Smooth muscle cell (in vitro differentiated cells): ENCODE measurements at regions not wholly inside any gene's neighbourhood (a gene's known extent, or its start where the extent isn't known, plus 50 kb on each side); places are given as distances from the start of the nearest gene placed in this dataset.

Experiments used
- DNase-seq: peaks from one replicate; lab custom pipeline; 2025; ENCODE audit not compliant: unreplicated experiment; lab: John Stamatoyannopoulos, UW
- H2AFZ ChIP-seq: fragments of 200-600 bp; sonication (generic); 2 replicates; pipeline ENCODE4 v1.6.0; 2016; ENCODE audit warnings: antibody characterized with exemption, low read depth, mild to moderate bottlenecking
- H3F3A ChIP-seq: fragments of 200-600 bp; sonication (generic); 2 replicates; pipeline ENCODE4 v1.6.0; 2017; ENCODE audit warnings: antibody characterized with exemption, low read depth
- H3K27ac ChIP-seq: fragments of 200-600 bp; sonication (generic); 2 replicates; pipeline ENCODE4 v1.5.1; 2016; ENCODE audit warnings: low read depth, mild to moderate bottlenecking
- H3K27me3 ChIP-seq: fragments of 200-600 bp; sonication (generic); 2 replicates; pipeline ENCODE4 v1.6.1; 2016; ENCODE audit warnings: low read depth, mild to moderate bottlenecking
- H3K36me3 ChIP-seq: fragments of 200-600 bp; sonication (generic); 2 replicates; pipeline ENCODE4 v1.5.1; 2016; ENCODE audit warnings: low read depth
- H3K4me1 ChIP-seq: fragments of 200-600 bp; sonication (generic); 2 replicates; pipeline ENCODE4 v1.5.1; 2016; ENCODE audit warnings: low read depth
- H3K4me2 ChIP-seq: fragments of 200-600 bp; sonication (generic); 2 replicates; pipeline ENCODE4 v1.6.0; 2016; ENCODE audit warnings: mild to moderate bottlenecking
- H3K4me3 ChIP-seq: fragments of 200-600 bp; sonication (generic); 2 replicates; pipeline ENCODE4 v1.5.1; 2016; ENCODE audit warnings: mild to moderate bottlenecking
- H3K79me2 ChIP-seq: fragments of 200-600 bp; sonication (generic); 2 replicates; pipeline ENCODE4 v1.6.0; 2016; ENCODE audit warnings: low read depth, mild to moderate bottlenecking
- H3K9ac ChIP-seq: fragments of 200-600 bp; sonication (generic); 2 replicates; pipeline ENCODE4 v1.6.0; 2016; ENCODE audit warnings: low read depth
- H3K9me3 ChIP-seq: fragments of 200-600 bp; sonication (generic); replicated peaks from 2 replicates; pipeline ENCODE4 v1.5.1; 2016; ENCODE audit warnings: low read depth
- H4K20me1 ChIP-seq: fragments of 200-600 bp; sonication (generic); 2 replicates; pipeline ENCODE4 v1.6.0; 2016; ENCODE audit warnings: low read depth
- WGBS: methylation state at CpG from one replicate; pipeline ENCODE4 v1.1.7; 2016; ENCODE audit warnings: low lambda C conversion rate; 5-methylcytosine and 5-hydroxymethylcytosine counted together
- TF ChIP-seq, protein P1 (sequence below): fragments of 200-600 bp; sonication (generic); IDR thresholded peaks from 2 replicates; pipeline ENCODE4 v1.5.1; 2017; ENCODE audit warnings: borderline replicate concordance, mild to moderate bottlenecking, antibody characterized with exemption; ENCODE audit not compliant: insufficient read depth, poor library complexity, severe bottlenecking

DNA sequence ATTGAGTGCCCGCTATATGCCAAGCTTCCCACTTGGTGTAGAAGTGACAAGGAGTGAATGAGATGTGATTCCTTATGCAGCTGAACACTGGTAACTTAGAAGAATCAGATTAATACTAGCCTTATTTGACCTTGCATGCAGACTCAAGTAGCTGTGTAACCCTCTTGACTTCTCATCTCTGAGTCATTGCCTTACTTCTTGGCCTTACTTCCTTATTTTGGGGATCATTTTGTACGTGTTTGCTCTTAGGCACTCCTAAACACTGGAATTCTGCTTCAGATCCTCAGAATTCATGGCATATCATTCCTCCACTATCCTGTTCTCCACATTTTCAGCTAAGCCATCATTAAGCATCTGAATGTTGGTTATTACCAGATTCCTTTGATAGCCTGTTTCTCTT is 948.9 kb upstream of the ARRDC3 start:
- 75% methylated on average over 2 of the region's 2 CpGs for WGBS
- H3K36me3 ChIP-seq = no peaks in the 10 kb centered on the region
- H3K9ac ChIP-seq = no peak overlapping the region
- TF ChIP-seq, protein P1, sequence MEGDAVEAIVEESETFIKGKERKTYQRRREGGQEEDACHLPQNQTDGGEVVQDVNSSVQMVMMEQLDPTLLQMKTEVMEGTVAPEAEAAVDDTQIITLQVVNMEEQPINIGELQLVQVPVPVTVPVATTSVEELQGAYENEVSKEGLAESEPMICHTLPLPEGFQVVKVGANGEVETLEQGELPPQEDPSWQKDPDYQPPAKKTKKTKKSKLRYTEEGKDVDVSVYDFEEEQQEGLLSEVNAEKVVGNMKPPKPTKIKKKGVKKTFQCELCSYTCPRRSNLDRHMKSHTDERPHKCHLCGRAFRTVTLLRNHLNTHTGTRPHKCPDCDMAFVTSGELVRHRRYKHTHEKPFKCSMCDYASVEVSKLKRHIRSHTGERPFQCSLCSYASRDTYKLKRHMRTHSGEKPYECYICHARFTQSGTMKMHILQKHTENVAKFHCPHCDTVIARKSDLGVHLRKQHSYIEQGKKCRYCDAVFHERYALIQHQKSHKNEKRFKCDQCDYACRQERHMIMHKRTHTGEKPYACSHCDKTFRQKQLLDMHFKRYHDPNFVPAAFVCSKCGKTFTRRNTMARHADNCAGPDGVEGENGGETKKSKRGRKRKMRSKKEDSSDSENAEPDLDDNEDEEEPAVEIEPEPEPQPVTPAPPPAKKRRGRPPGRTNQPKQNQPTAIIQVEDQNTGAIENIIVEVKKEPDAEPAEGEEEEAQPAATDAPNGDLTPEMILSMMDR = no peak
- no peak overlapping the region for H3K27ac ChIP-seq
- no peaks in the 10 kb centered on the region for H3K9me3 ChIP-seq
- H3F3A ChIP-seq = no peaks in the 10 kb centered on the region
- no peak overlapping the region for H3K4me3 ChIP-seq
- no peaks in the 10 kb centered on the region for H4K20me1 ChIP-seq
- H3K4me2 ChIP-seq = no peak overlapping the region
- no peaks in the 10 kb centered on the region for H3K4me1 ChIP-seq
- H2AFZ ChIP-seq = no peak overlapping the region
- H3K27me3 ChIP-seq = no peaks in the 10 kb centered on the region
- no peaks in the 10 kb centered on the region for H3K79me2 ChIP-seq
- no peak for DNase-seq

DNA sequence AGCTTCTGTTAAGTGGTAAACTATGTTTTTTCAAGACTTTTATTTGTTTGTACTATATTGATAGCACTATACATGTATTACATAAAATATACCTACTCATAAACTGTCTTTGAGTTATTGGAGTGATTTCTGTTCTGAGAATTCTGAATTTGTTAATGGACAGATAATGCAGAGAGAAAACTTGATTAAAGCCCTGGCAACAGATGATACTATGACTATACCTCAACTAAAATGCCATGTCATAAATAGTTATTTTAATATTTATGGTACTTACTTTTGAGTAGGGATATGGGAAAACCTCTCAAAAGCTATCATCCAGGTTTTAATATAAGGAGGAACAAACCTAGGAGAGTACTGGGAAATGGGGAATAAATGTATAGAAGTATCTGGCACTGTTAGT is 947.2 kb upstream of the ARRDC3 start:
- Histone ChIP-seq H3F3A (no peaks in the 10 kb centered on the region), H3K79me2 (no peaks in the 10 kb centered on the region), H3K4me3 (no peak overlapping the region), H3K9me3 (no peaks in the 10 kb centered on the region), H3K27me3 (no peaks in the 10 kb centered on the region), H4K20me1 (no peaks in the 10 kb centered on the region), H3K4me1 (no peaks in the 10 kb centered on the region), H3K27ac (no peak overlapping the region), H3K9ac (no peak overlapping the region), H3K36me3 (no peaks in the 10 kb centered on the region), H2AFZ (no peak overlapping the region), H3K4me2 (no peak overlapping the region)
- DNase-seq = no peak
- TF ChIP-seq, protein P1 = no peak

DNA sequence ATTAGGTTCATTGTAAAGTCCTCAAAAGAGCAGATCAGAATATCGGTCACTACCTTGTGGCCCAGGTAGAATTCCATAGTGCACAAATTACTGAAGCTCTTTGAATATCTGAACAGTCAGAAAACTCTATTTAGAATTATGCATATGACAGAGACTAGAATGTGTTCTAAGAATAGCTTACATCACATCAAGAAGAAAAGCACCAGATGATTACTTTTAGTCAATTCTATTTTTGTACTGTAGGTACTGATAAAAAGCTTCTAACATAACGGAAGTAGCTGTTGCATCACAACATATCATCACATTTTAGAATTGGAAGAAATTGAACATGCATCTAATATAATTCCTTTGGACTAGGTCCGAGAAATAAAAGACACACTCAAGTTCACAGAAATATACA is 946.6 kb upstream of the ARRDC3 start:
- no peaks in the 10 kb centered on the region for H3F3A ChIP-seq
- no peak overlapping the region for H3K9ac ChIP-seq
- no peak overlapping the region for H3K27ac ChIP-seq
- TF ChIP-seq, protein P1 = no peak
- DNase-seq = no peak
- H3K9me3 ChIP-seq = no peaks in the 10 kb centered on the region
- no peaks in the 10 kb centered on the region for H3K4me1 ChIP-seq
- no peaks in the 10 kb centered on the region for H3K79me2 ChIP-seq
- WGBS = 89% methylated on average over 3 of the region's 3 CpGs
- H3K36me3 ChIP-seq = no peaks in the 10 kb centered on the region
- H4K20me1 ChIP-seq = no peaks in the 10 kb centered on the region
- no peak overlapping the region for H3K4me3 ChIP-seq
- H2AFZ ChIP-seq = no peak overlapping the region
- no peaks in the 10 kb centered on the region for H3K27me3 ChIP-seq
- H3K4me2 ChIP-seq = no peak overlapping the region

DNA sequence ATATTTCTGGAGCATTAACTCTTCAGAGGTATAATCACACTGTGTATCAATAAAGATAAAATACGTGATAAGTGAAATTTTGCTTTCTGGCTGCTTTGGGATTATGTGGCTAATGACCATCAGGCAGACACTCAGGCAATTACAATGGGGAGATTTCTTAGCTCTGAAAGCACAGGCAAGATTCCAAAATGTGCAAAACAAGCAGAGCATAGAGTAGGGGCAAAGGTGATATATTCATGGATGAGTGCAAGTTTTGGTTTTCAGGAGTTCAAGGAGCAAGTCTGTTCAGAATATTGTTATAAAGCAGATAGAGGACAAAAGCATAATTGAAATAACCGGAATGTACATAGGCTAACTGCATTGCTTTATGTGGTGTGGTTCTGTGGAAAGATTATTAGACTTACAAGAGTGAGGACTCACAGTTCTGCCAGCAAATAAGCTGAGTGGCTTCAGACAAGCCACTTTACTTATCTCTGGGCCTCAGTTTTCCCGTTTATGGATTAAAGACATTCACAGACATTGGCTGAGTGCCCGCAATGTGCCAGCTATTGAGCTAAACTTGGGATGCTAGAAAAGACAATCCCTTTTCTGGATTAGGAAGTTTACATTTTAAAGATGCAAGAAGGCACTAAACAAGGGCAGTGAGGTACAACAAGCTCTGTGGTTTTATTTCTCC is 945.6 kb upstream of the ARRDC3 start:
- 81% methylated on average over 4 of the region's 4 CpGs for WGBS
- TF ChIP-seq, protein P1 = no peak
- no peak overlapping the region for H3K4me3 ChIP-seq
- H3K4me1 ChIP-seq = no peaks in the 10 kb centered on the region
- H3K9ac ChIP-seq = no peak overlapping the region
- H3K9me3 ChIP-seq = no peaks in the 10 kb centered on the region
- no peaks in the 10 kb centered on the region for H3K36me3 ChIP-seq
- no peaks in the 10 kb centered on the region for H4K20me1 ChIP-seq
- H3K4me2 ChIP-seq = no peak overlapping the region
- no peaks in the 10 kb centered on the region for H3K79me2 ChIP-seq
- H3K27ac ChIP-seq = no peak overlapping the region
- DNase-seq = no peak
- H3K27me3 ChIP-seq = no peaks in the 10 kb centered on the region
- no peaks in the 10 kb centered on the region for H3F3A ChIP-seq
- H2AFZ ChIP-seq = no peak overlapping the region
